ENCODE measurements at regions not wholly inside any gene's neighbourhood (a gene's known extent, or its start where the extent isn't known, plus 50 kb on each side); places are given as distances from the start of the nearest gene placed in this dataset.

DNA sequence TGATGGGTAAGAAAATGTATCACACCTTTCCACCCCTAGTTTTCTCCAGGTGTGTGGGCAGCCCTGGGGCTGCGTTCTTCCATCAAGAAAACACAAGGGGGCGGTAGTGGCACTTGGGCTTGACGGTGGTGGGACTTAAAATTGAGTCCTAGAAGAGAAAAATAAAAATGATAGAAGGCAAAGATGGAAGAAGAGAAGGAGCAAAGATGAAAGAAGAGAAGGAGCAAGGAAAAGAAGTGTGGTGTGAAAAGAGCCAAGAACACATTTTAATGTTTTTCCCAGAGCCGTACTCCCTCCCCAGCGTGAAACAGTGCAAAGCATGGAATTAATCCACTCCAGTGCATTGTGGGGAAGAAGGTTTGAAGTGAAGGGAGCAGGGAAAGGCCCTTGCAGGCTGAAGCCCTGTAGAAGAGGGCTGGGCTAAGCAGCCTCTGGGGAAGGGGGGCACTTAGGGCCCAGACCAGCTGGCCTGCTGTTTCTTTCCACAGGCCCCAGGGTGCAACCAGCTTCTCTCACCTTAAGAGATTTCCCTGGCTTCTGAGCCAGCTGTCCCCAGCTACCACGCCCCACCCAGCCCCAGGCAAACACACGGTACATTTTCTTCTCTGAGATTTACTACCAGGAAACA lies 256.8 kb downstream of the RNF152 start:
- Histone ChIP-seq H3K36me3 (replicated peaks in 1 of 2; ENCODE audit: control insufficient read depth in 1 of 2, insufficient read depth in 2 of 2, low read length in 1 of 2) (no peaks in the 10 kb centered on the region), H3K4me1 (ENCODE audit: control insufficient read depth in 1 of 2, insufficient read depth in 2 of 2, low read depth in 1 of 2, low read length in 1 of 2) (peaks cover 9 to 11% of the 10 kb centered on the region in 2 experiments; a peak in 2 of 4 replicates), H3K9ac (no peak overlapping the region), H3K27me3 (ENCODE audit: insufficient read depth) (no peaks in the 10 kb centered on the region), H3K9me2 (no peaks in the 10 kb centered on the region), H3K79me2 (ENCODE audit: insufficient read depth) (no peaks in the 10 kb centered on the region), H3K4me3 (ENCODE audit: low read depth in 2 of 2, low read length in 1 of 2) (no peak overlapping the region; a peak in 1 of 4 replicates), H3K9me3 (no peaks in the 10 kb centered on the region), H2AFZ (ENCODE audit: low read depth) (peak overlapping the region; percentile 80; the same call in 1 of the 2 replicates), H3K27ac (ENCODE audit: low read depth in 2 of 2, low read length in 1 of 2) (peak overlapping the region in 1 of 2 experiments; percentile 53; a peak in 2 of 4 replicates), H4K20me1 (ENCODE audit: insufficient read depth) (no peaks in the 10 kb centered on the region), H3F3A (replicated peaks; ENCODE audit: insufficient read depth) (no peaks in the 10 kb centered on the region), H3K4me2 (no peak overlapping the region)
- DNase-seq, result peak; percentile 66
- ChIA-PET POLR2A (interaction anchor here (0.8 to 1.2 kb wide), 2 partner anchors 197 to 258 kb away, joined by 3 to 7 read pairs; no protein-coding TSS in a partner anchor), CTCF (interaction anchor here (0.6 to 4.1 kb wide), 22 partner anchors 9 to 497 kb away, joined by 3 to 27 read pairs (median 3); no protein-coding TSS in a partner anchor)
- TF ChIP-seq EP300 (IDR thresholded peaks at IDR 0.05; ENCODE audit: borderline replicate concordance in 1 of 2, low read depth in 1 of 2, low read length in 1 of 2) (0 out of 4 replicates have a peak, but pooled peaks of 1 of the 2 experiments have one; percentile 4), SMC3 (IDR thresholded peaks at IDR 0.05; ENCODE audit: low read depth, low read length) (peak; percentile 86), RAD21 (IDR thresholded peaks at IDR 0.05; ENCODE audit: low read length) (peak; percentile 87), NFIC (IDR thresholded peaks at IDR 0.05; ENCODE audit: borderline replicate concordance) (no peak), RCOR1 (IDR thresholded peaks at IDR 0.05; ENCODE audit: low read length) (no peak)
- TF ChIP-seq, protein P1, sequence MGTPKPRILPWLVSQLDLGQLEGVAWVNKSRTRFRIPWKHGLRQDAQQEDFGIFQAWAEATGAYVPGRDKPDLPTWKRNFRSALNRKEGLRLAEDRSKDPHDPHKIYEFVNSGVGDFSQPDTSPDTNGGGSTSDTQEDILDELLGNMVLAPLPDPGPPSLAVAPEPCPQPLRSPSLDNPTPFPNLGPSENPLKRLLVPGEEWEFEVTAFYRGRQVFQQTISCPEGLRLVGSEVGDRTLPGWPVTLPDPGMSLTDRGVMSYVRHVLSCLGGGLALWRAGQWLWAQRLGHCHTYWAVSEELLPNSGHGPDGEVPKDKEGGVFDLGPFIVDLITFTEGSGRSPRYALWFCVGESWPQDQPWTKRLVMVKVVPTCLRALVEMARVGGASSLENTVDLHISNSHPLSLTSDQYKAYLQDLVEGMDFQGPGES (IDR thresholded peaks at IDR 0.05; ENCODE audit: low read depth, low read length), result no peak
- TF ChIP-seq, protein P2, sequence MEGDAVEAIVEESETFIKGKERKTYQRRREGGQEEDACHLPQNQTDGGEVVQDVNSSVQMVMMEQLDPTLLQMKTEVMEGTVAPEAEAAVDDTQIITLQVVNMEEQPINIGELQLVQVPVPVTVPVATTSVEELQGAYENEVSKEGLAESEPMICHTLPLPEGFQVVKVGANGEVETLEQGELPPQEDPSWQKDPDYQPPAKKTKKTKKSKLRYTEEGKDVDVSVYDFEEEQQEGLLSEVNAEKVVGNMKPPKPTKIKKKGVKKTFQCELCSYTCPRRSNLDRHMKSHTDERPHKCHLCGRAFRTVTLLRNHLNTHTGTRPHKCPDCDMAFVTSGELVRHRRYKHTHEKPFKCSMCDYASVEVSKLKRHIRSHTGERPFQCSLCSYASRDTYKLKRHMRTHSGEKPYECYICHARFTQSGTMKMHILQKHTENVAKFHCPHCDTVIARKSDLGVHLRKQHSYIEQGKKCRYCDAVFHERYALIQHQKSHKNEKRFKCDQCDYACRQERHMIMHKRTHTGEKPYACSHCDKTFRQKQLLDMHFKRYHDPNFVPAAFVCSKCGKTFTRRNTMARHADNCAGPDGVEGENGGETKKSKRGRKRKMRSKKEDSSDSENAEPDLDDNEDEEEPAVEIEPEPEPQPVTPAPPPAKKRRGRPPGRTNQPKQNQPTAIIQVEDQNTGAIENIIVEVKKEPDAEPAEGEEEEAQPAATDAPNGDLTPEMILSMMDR (IDR thresholded peaks at IDR 0.05), result peak; percentile 95
- TF ChIP-seq, protein P3, sequence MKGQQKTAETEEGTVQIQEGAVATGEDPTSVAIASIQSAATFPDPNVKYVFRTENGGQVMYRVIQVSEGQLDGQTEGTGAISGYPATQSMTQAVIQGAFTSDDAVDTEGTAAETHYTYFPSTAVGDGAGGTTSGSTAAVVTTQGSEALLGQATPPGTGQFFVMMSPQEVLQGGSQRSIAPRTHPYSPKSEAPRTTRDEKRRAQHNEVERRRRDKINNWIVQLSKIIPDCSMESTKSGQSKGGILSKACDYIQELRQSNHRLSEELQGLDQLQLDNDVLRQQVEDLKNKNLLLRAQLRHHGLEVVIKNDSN (IDR thresholded peaks at IDR 0.05; ENCODE audit: borderline replicate concordance, low read depth), result no peak
- 42% methylated on average over 7 of the region's 7 CpGs for WGBS (ENCODE audit: low lambda C conversion rate)

- Histone ChIP-seq H4K20me1 (ENCODE audit: insufficient read depth) (no peaks in the 10 kb centered on the region), H3F3A (replicated peaks; ENCODE audit: insufficient read depth) (peaks cover 16% of the 10 kb centered on the region), H3K4me3 (ENCODE audit: low read depth in 2 of 2, low read length in 1 of 2) (no peak overlapping the region), H3K9me3 (no peaks in the 10 kb centered on the region), H3K4me1 (ENCODE audit: control insufficient read depth in 1 of 2, insufficient read depth in 2 of 2, low read depth in 1 of 2, low read length in 1 of 2) (peaks cover 0 to 15% of the 10 kb centered on the region in 2 experiments; a peak in 1 of 4 replicates), H3K9me2 (no peaks in the 10 kb centered on the region), H3K79me2 (ENCODE audit: insufficient read depth) (peaks cover 5% of the 10 kb centered on the region; the same call in 1 of the 2 replicates), H3K27me3 (ENCODE audit: insufficient read depth) (no peaks in the 10 kb centered on the region), H3K27ac (ENCODE audit: low read depth in 2 of 2, low read length in 1 of 2) (peak overlapping the region in 1 of 2 experiments; percentile 68; a peak in 2 of 4 replicates), H3K4me2 (peak overlapping the region; percentile 48; the same call in 1 of the 2 replicates), H2AFZ (ENCODE audit: low read depth) (peak overlapping the region; percentile 66; the same call in 1 of the 2 replicates), H3K9ac (peak overlapping the region; percentile 27; the same call in 1 of the 2 replicates), H3K36me3 (replicated peaks in 1 of 2; ENCODE audit: control insufficient read depth in 1 of 2, insufficient read depth in 2 of 2, low read length in 1 of 2) (no peaks in the 10 kb centered on the region)
- no peak for DNase-seq
- CTCF ChIA-PET, result interaction anchor here (1.0 to 1.8 kb wide), 5 partner anchors 10 to 503 kb away, joined by 3 to 6 read pairs (median 3); no protein-coding TSS in a partner anchor
- POLR2A ChIA-PET, result no interaction called here
- 24% methylated on average over 3 of the region's 3 CpGs for WGBS (ENCODE audit: low lambda C conversion rate)
- TF ChIP-seq FOXM1 (IDR thresholded peaks at IDR 0.05; ENCODE audit: low read depth) (no peak), USF2 (IDR thresholded peaks at IDR 0.05; ENCODE audit: borderline replicate concordance, low read depth, low read length) (no peak), ZBTB33 (IDR thresholded peaks at IDR 0.05; ENCODE audit: borderline replicate concordance, low read depth) (no peak), FOSL2 (IDR thresholded peaks at IDR 0.05; ENCODE audit: borderline replicate concordance, low read depth) (peak; percentile 21; the same call in 1 of the 2 replicates), FOXJ3 (CRISPR knock-in tag; IDR thresholded peaks at IDR 0.05) (no peak)
- TF ChIP-seq, protein P2 (IDR thresholded peaks at IDR 0.05), result no peak
- TF ChIP-seq, protein P3 (IDR thresholded peaks at IDR 0.05; ENCODE audit: borderline replicate concordance, low read depth), result no peak
These were observed 264.7 kb downstream of the RNF152 start for GRCh38 chr18:61628085-61628484.

All from SK-N-SH (cell line).